Kidney (tissue), 13 donors: ENCODE measurements at regions not wholly inside any gene's neighbourhood (a gene's known extent, or its start where the extent isn't known, plus 50 kb on each side); places are given as distances from the start of the nearest gene placed in this dataset.

Source experiments
- DNase-seq, 5 donors: peaks; one replicate each; pipeline ENCODE4 v3.0.0-alpha.2; 2013 to 2020
- FAIRE-seq: peaks from 2 replicates; lab custom pipeline; 2012; peaks lifted over from hg19 to GRCh38; lab: Jason Lieb, UNC
- H3K27ac ChIP-seq, 2 donors: one replicate each; pipeline ENCODE4 v1.7.0; 2013; ENCODE audit warnings: low read depth in 2 of 2, low read length in 2 of 2, inconsistent platforms in 1 of 2
- H3K27me3 ChIP-seq: one replicate; pipeline ENCODE4 v1.7.1; 2013; ENCODE audit warnings: low read length, inconsistent platforms; ENCODE audit not compliant: control insufficient read depth, insufficient read depth
- H3K36me3 ChIP-seq, 3 donors: one replicate each; pipeline versions ENCODE4 v1.7.0 to v1.7.1; 2013; ENCODE audit warnings: low read length in 3 of 3, control low read depth in 1 of 3, inconsistent platforms in 1 of 3; ENCODE audit not compliant: insufficient read depth in 3 of 3, control insufficient read depth in 2 of 3
- H3K4me1 ChIP-seq, 3 donors: one replicate each; pipeline versions ENCODE4 v1.7.0 to v1.7.1; 2013; ENCODE audit warnings: low read length in 3 of 3, inconsistent platforms in 1 of 3, low read depth in 1 of 3; ENCODE audit not compliant: control insufficient read depth in 2 of 3, insufficient read depth in 2 of 3
- H3K4me3 ChIP-seq, 3 donors: one replicate each; pipeline versions ENCODE4 v1.7.0 to v1.8.1; 2013; ENCODE audit warnings: low read length in 3 of 3, control low read depth in 1 of 3, inconsistent platforms in 1 of 3
- H3K9ac ChIP-seq, 3 donors: one replicate each; pipeline versions ENCODE4 v1.7.0 to v1.7.1; 2013; ENCODE audit warnings: low read length in 3 of 3, control low read depth in 1 of 3, inconsistent platforms in 1 of 3
- H3K9me3 ChIP-seq, 3 donors: one replicate each; pipeline versions ENCODE4 v1.7.0 to v1.7.1; 2013; ENCODE audit warnings: low read length in 3 of 3, control low read depth in 1 of 3, inconsistent platforms in 1 of 3; ENCODE audit not compliant: control insufficient read depth in 2 of 3, insufficient read depth in 1 of 3
- intact Hi-C: fragments of 100-400 bp; cut with DNase I; formaldehyde crosslinking; loops from one replicate; pipeline ENCODE4 v1.11.1; 2022
- TF ChIP-seq, protein P1 (sequence below): IDR thresholded peaks from 3 replicates; pipeline ENCODE4 v1.5.1; 2012; ENCODE audit warnings: mild to moderate bottlenecking, moderate library complexity, borderline replicate concordance; ENCODE audit not compliant: insufficient read depth; ENCODE audit errors: extremely low read depth
- donor health status: control.
- donor health status: control.
- donor health status: control.
- donor health status: control.
- donor health status: control.
- donor health status: DM: yes; HTN: yes; CAD: no.
- donor health status: Normal renal cell carcinoma (clear cell type).

DNA sequence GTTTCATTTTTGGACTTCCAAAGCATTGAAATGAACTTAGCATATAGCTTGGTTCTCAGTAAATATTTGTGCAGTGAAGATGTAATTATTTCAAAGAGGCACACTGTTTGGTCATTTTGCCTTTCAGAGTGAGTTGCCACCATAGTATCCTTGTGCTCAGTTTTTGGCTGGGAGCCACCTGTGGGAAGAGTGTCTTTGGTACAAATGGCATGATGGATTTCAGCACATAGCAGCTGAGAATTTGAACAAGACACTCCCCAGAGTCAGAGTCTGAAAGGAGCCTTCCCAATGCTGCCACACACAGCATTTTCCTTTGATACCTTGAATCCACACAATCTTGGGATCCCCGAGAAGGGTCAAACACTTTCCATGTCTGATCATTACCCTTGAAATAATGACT is 897.2 kb upstream of the ARPP21 start:
- no peak overlapping the region for H3K27ac ChIP-seq
- no peaks in the 10 kb centered on the region for H3K4me1 ChIP-seq
- FAIRE-seq (no peak), DNase-seq (no peak)
- intact Hi-C loops, result no loop called here
- H3K9me3 ChIP-seq, result peaks cover 0 to 2% (median 0%) of the 10 kb centered on the region in 3 donors
- H3K4me3 ChIP-seq, result no peak overlapping the region
- H3K27me3 ChIP-seq, result no peaks in the 10 kb centered on the region
- TF ChIP-seq, protein P1, sequence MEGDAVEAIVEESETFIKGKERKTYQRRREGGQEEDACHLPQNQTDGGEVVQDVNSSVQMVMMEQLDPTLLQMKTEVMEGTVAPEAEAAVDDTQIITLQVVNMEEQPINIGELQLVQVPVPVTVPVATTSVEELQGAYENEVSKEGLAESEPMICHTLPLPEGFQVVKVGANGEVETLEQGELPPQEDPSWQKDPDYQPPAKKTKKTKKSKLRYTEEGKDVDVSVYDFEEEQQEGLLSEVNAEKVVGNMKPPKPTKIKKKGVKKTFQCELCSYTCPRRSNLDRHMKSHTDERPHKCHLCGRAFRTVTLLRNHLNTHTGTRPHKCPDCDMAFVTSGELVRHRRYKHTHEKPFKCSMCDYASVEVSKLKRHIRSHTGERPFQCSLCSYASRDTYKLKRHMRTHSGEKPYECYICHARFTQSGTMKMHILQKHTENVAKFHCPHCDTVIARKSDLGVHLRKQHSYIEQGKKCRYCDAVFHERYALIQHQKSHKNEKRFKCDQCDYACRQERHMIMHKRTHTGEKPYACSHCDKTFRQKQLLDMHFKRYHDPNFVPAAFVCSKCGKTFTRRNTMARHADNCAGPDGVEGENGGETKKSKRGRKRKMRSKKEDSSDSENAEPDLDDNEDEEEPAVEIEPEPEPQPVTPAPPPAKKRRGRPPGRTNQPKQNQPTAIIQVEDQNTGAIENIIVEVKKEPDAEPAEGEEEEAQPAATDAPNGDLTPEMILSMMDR, result no peak
- no peaks in the 10 kb centered on the region for H3K36me3 ChIP-seq
- no peak overlapping the region for H3K9ac ChIP-seq

DNA sequence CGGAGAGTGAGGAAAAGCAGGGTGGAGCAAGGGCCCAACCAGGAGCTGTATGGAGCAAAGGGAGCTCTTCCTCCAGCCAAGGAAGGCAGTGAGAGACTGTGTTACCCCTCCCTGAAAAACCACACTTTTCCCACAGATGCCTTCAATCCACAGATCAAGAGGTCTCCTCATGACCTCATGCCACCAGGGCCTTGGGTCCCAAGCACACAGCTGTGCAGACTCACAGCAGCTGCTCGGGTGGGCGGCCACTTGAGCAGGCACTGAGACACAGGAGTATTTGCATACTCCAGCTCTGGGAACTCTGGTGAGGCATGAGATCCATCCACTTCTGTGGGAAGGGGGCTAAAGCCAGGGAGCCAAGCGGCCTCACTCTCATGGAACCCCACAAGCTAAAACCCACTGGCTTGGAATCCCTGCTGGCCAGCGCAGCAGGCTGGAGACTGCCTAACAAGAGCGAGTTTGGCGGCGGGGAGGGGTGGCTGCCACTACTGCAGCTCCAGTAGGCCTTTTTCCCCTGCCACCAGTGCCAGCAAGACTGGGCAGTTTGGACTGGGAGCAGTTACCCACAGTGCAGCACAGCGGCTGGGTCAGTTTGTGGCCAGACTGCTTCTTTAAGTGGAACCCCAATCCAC is 880.6 kb upstream of the ARPP21 start:
- FAIRE-seq, result no peak
- no peaks in the 10 kb centered on the region for H3K27me3 ChIP-seq
- no peak for DNase-seq
- no peak overlapping the region for H3K27ac ChIP-seq
- H3K9ac ChIP-seq, result no peak overlapping the region
- no peak overlapping the region for H3K4me3 ChIP-seq
- no peaks in the 10 kb centered on the region for H3K36me3 ChIP-seq
- H3K9me3 ChIP-seq, result no peaks in the 10 kb centered on the region
- intact Hi-C loops, result no loop called here
- TF ChIP-seq, protein P1, result no peak
- H3K4me1 ChIP-seq, result no peaks in the 10 kb centered on the region

DNA sequence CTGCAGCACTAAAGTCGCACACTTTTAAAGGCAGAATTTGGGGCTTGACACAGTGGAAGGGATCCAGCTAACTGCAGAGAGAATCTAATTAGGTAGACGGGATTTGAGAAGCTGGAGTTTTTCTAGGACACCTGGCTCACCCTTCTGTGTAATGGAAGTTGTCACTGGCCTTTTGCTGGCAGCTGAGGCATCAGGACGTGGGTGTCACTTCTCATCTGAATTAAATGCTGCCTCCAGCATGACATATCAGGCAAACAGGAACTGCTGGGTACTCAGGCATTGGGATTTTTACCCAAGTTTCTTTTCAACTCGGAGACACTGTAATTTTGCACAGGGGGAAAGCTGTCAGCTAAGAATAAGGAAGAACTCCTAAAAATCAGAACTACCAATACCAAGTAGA is 861.9 kb upstream of the ARPP21 start:
- H3K27ac ChIP-seq, result no peak overlapping the region
- H3K27me3 ChIP-seq, result no peaks in the 10 kb centered on the region
- no peak for FAIRE-seq
- no peaks in the 10 kb centered on the region for H3K9me3 ChIP-seq
- no peak overlapping the region for H3K9ac ChIP-seq
- intact Hi-C loops, result no loop called here
- TF ChIP-seq, protein P1, result no peak
- H3K4me1 ChIP-seq, result no peaks in the 10 kb centered on the region
- no peak for DNase-seq
- no peak overlapping the region for H3K4me3 ChIP-seq
- H3K36me3 ChIP-seq, result no peaks in the 10 kb centered on the region

DNA sequence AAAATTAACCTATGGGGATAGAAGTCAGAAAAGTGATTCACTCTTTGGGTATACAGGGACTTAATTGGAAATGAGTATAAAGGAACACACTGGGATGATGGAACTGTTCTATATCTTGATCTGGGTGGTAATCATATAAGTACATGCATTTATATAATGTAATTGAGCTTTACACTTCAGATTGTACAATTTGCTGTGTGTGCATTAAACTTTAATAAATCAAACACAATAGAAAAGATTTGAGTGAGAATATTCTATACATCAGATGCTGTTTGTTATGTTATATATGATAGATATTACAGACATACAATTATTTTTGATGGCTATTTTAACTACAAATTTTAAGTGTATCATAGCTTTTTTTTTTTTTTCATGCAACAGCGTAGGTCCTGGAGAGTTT is 860.2 kb upstream of the ARPP21 start:
- Histone ChIP-seq H3K27me3 (no peaks in the 10 kb centered on the region), H3K9ac (no peak overlapping the region), H3K4me3 (no peak overlapping the region), H3K9me3 (no peaks in the 10 kb centered on the region), H3K36me3 (no peaks in the 10 kb centered on the region), H3K27ac (no peak overlapping the region), H3K4me1 (no peaks in the 10 kb centered on the region)
- intact Hi-C loops, result no loop called here
- TF ChIP-seq, protein P1, result no peak
- DNase-seq, result no peak
- no peak for FAIRE-seq
